Adrenal gland (tissue), 5 donors: ENCODE measurements at regions not wholly inside any gene's neighbourhood (a gene's known extent, or its start where the extent isn't known, plus 50 kb on each side); places are given as distances from the start of the nearest gene placed in this dataset.
"Not testable (repeated sequence)": the region's sequence is repeated elsewhere in the genome, so short reads cannot be mapped to it uniquely, and the experiment has no call there.

ENCODE experiments used
- CTCF ChIP-seq, 6 experiments: fragments of 450-650 bp in 4 of 6; fragments of 200-600 bp in 2 of 6; sonication (generic) in 1 of 6; IDR thresholded peaks; 1 replicate in 5 of 6; 2 replicates in 1 of 6; pipeline versions ENCODE4 v1.5.1 to v1.8.0; 2016 to 2021; ENCODE audit warnings: antibody characterized with exemption in 6 of 6, mild to moderate bottlenecking in 2 of 6, moderate library complexity in 1 of 6
- POLR2A ChIP-seq, 2 donors: fragments of 450-650 bp; IDR thresholded peaks; one replicate each; pipeline ENCODE4 v1.6.1; 2017; ENCODE audit warnings: antibody characterized with exemption in 2 of 2, mild to moderate bottlenecking in 2 of 2, moderate library complexity in 1 of 2
- donor health status: DM: no; HTN: no; CAD: no.

GRCh38 chr1:148429856-148430255 is 53.2 kb downstream of the PPIAL4G start:
- TF ChIP-seq CTCF, POLR2A (IDR thresholded peaks at IDR 0.05): not testable (repeated sequence)
